ENCODE measurements at regions not wholly inside any gene's neighbourhood (a gene's known extent, or its start where the extent isn't known, plus 50 kb on each side); places are given as distances from the start of the nearest gene placed in this dataset.

DNA sequence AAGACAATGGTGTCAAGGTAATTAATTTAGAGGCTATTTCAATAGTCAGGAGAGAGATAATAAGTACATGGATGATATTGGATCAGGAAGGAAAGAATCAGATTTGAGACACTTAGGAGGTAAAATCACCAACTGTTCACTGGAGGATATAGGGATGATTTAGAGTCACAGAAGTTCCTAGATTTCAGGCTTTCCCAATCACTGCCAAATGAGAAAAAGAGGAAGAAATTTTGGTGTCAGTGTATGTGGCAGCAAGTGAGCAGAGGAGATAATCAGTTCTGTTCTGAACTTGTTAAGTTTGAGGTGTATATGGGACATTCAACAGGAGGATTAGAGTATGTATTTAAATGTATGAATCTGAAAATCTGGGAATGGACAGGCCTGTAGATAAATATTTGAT lies 640.4 kb downstream of the NR4A2 start:
- Histone ChIP-seq H3K9me1 (replicated peaks; ENCODE audit: control insufficient read depth, extremely low read depth, insufficient read depth, low read length) (no peaks in the 10 kb centered on the region), H3K9ac (replicated peaks; ENCODE audit: extremely low read depth, insufficient read depth, low read length) (no peak overlapping the region), H4K20me1 (replicated peaks; ENCODE audit: control insufficient read depth, extremely low read depth, insufficient read depth, low read length) (no peaks in the 10 kb centered on the region), H3K79me2 (ENCODE audit: control insufficient read depth, insufficient read depth, low read length) (no peaks in the 10 kb centered on the region), H3K27ac (ENCODE audit: insufficient read depth, low read depth, low read length) (no peak overlapping the region), H3K36me3 (ENCODE audit: control insufficient read depth in 2 of 2, extremely low read depth in 1 of 2, insufficient read depth in 2 of 2, low read length in 2 of 2) (no peaks in the 10 kb centered on the region), H3K4me3 (replicated peaks in 1 of 3; ENCODE audit: insufficient read depth in 1 of 3, low read depth in 1 of 3, low read length in 3 of 3) (no peak overlapping the region), H3K4me1 (ENCODE audit: control insufficient read depth, extremely low read depth, insufficient read depth, low read length) (peaks cover 8% of the 10 kb centered on the region), H3K4me2 (ENCODE audit: insufficient read depth, low read length) (no peak overlapping the region), H2AFZ (ENCODE audit: low read depth, low read length) (no peak overlapping the region), H3K9me3 (replicated peaks; ENCODE audit: control insufficient read depth, insufficient read depth, low read length) (no peaks in the 10 kb centered on the region), H3K27me3 (ENCODE audit: control insufficient read depth in 2 of 2, insufficient read depth in 2 of 2, low read length in 2 of 2) (no peaks in the 10 kb centered on the region)
- intact Hi-C loops (cut with micrococcal nuclease) (no loop called here), dilution Hi-C loops (cut with MboI; ENCODE audit: extremely low pct_ligation_motif_present, low sequenced_read_pairs) (no loop called here)
- ChIA-PET POLR2A (no interaction called here), CTCF (no interaction called here)
- no peak for FAIRE-seq
- DNase-seq (ENCODE audit: low read depth, low spot score) = no peak
- no TSS peak for BruUV-seq (replicated peaks)
- TF ChIP-seq MYC (IDR thresholded peaks at IDR 0.05; ENCODE audit: low read depth, low read length) (no peak), POLR2A (IDR thresholded peaks at IDR 0.05; ENCODE audit: low read depth, low read length) (no peak), CTCF (IDR thresholded peaks at IDR 0.05; ENCODE audit: extremely low read depth in 1 of 2, insufficient read depth in 1 of 2, low read depth in 1 of 2, low read length in 2 of 2) (no peak), JUN (IDR thresholded peaks at IDR 0.05; ENCODE audit: borderline replicate concordance, insufficient read depth, insufficient read length, low read depth) (no peak), POLR2AphosphoS5 (IDR thresholded peaks at IDR 0.05; ENCODE audit: insufficient read depth, low read depth, low read length) (no peak), FOS (IDR thresholded peaks at IDR 0.05; ENCODE audit: borderline replicate concordance, insufficient read depth, low read length) (no peak), EZH2 (IDR thresholded peaks at IDR 0.05; ENCODE audit: borderline replicate concordance, low read depth, low read length, severe bottlenecking) (no peak), GATA2 (IDR thresholded peaks at IDR 0.05; ENCODE audit: insufficient read depth, insufficient read length, low read depth, low read length) (no peak)
- TF ChIP-seq, protein P1, sequence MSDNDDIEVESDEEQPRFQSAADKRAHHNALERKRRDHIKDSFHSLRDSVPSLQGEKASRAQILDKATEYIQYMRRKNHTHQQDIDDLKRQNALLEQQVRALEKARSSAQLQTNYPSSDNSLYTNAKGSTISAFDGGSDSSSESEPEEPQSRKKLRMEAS (IDR thresholded peaks at IDR 0.05; ENCODE audit: insufficient read depth, insufficient read length) = no peak
